GM12878 (cell line): ENCODE measurements at regions not wholly inside any gene's neighbourhood (a gene's known extent, or its start where the extent isn't known, plus 50 kb on each side); places are given as distances from the start of the nearest gene placed in this dataset.

Source experiments
- ATAC-seq: fragments of 200-7000 bp; cut with Tn5 transposase; 3 replicates; pipeline ENCODE4 v1.9.1; 2020; ENCODE audit warnings: mild to moderate bottlenecking, moderate library complexity
- BruUV-seq: library from RNA; stranded (reverse); fragments of 400-500 nt; replicated peaks from 2 replicates; lab custom pipeline; 2021; lab: Mats Ljungman, UMichigan
- CTCF ChIA-PET: fragments of 300-600 bp; sonication (Branson Sonifier 250); formaldehyde crosslinking; extraction: SDS; loops from one replicate; lab custom pipeline; 2021; ENCODE audit warnings: inconsistent platforms; lab: Yijun Ruan, JAX
- POLR2A ChIA-PET: fragments of 350-600 bp; formaldehyde crosslinking; extraction: SDS; loops from one replicate; lab custom pipeline; 2021; ENCODE audit warnings: inconsistent platforms; lab: Charles Lee
- RAD21 ChIA-PET: fragments of 300-600 bp; sonication (Branson Sonifier 250); formaldehyde crosslinking; loops from one replicate; lab custom pipeline; 2023; ENCODE audit warnings: antibody characterized with exemption; ENCODE audit not compliant: unreplicated experiment; lab: Charles Lee
- SMC1A ChIA-PET: fragments of 300-600 bp; sonication (Branson Sonifier 250); formaldehyde crosslinking; loops from one replicate; lab custom pipeline; 2023; ENCODE audit not compliant: unreplicated experiment, uncharacterized antibody; lab: Charles Lee
- DNase-seq: peaks from one replicate; pipeline ENCODE4 v3.0.0-alpha.2; 2011; ENCODE audit warnings: low read depth, low spot score
- FAIRE-seq: peaks from 3 replicates; lab custom pipeline; 2011; peaks lifted over from hg19 to GRCh38; lab: Jason Lieb, UNC
- H2AFZ ChIP-seq: 2 replicates; pipeline ENCODE4 v1.6.0; 2011; ENCODE audit warnings: low read depth, low read length, control low read depth; ENCODE audit not compliant: control insufficient read depth
- H3K27ac ChIP-seq: 2 replicates; pipeline ENCODE4 v1.5.1; 2011; ENCODE audit warnings: control low read depth; ENCODE audit not compliant: control insufficient read depth, insufficient read depth
- H3K27me3 ChIP-seq, 2 experiments: replicated peaks in 1 of 2; 2 replicates each; pipeline versions ENCODE4 v1.6.0 to v1.6.1; 2011; ENCODE audit warnings: low read length in 1 of 2; ENCODE audit not compliant: control insufficient read depth in 2 of 2, insufficient read depth in 2 of 2
- H3K36me3 ChIP-seq, 2 experiments: 2 replicates each; pipeline ENCODE4 v1.5.1; 2011; ENCODE audit warnings: low read length in 1 of 2; ENCODE audit not compliant: control insufficient read depth in 2 of 2, insufficient read depth in 2 of 2
- H3K4me1 ChIP-seq: 2 replicates; pipeline ENCODE4 v1.6.1; 2011; ENCODE audit warnings: mild to moderate bottlenecking, low read length, moderate library complexity, mixed read lengths; ENCODE audit not compliant: control insufficient read depth, insufficient read depth
- H3K4me2 ChIP-seq: 2 replicates; pipeline ENCODE4 v1.6.0; 2011; ENCODE audit warnings: control low read depth; ENCODE audit not compliant: control insufficient read depth, insufficient read depth
- H3K4me3 ChIP-seq: fragments of 200-600 bp; sonication (generic); 2 replicates; pipeline ENCODE4 v1.5.1; 2016
- H3K79me2 ChIP-seq: 2 replicates; pipeline ENCODE4 v1.6.0; 2011; ENCODE audit warnings: low read length; ENCODE audit not compliant: control insufficient read depth, insufficient read depth
- H3K9ac ChIP-seq: 2 replicates; pipeline ENCODE4 v1.8.0; 2011; ENCODE audit warnings: low read length, control low read depth, mixed read lengths; ENCODE audit not compliant: control insufficient read depth, insufficient read depth
- H3K9me3 ChIP-seq: replicated peaks from 3 replicates; pipeline ENCODE4 v1.5.1; 2011; ENCODE audit warnings: mild to moderate bottlenecking, low read length; ENCODE audit not compliant: control insufficient read depth, insufficient read depth
- H4K20me1 ChIP-seq: 2 replicates; pipeline ENCODE4 v1.6.0; 2011; ENCODE audit not compliant: control insufficient read depth, insufficient read depth
- ATF2 ChIP-seq: IDR thresholded peaks from 2 replicates; pipeline ENCODE4 v1.6.1; 2012; ENCODE audit warnings: low read length, inconsistent platforms
- CBX3 ChIP-seq: fragments of 200-600 bp; sonication (generic); IDR thresholded peaks from 2 replicates; pipeline ENCODE4 v1.6.1; 2016; ENCODE audit warnings: low read depth, borderline replicate concordance
- CREM ChIP-seq: IDR thresholded peaks from 2 replicates; pipeline ENCODE4 v1.6.1; 2014; ENCODE audit warnings: antibody characterized with exemption, low read depth
- EED ChIP-seq: sonication (generic); IDR thresholded peaks from 2 replicates; pipeline ENCODE4 v1.6.1; 2016; ENCODE audit warnings: antibody characterized with exemption, low read depth
- KAT2A ChIP-seq: conservative IDR thresholded peaks from 2 replicates; pipeline ENCODE4 v1.6.1; 2011; ENCODE audit warnings: low read depth, low read length; ENCODE audit not compliant: control insufficient read depth
- NFIC ChIP-seq: IDR thresholded peaks from 2 replicates; pipeline ENCODE4 v1.6.1; 2012; ENCODE audit warnings: low read depth, mild to moderate bottlenecking, inconsistent platforms, low read length, moderate library complexity
- RELB ChIP-seq: fragments of 450-650 bp; IDR thresholded peaks from 2 replicates; pipeline ENCODE4 v1.6.1; 2017; ENCODE audit warnings: low read depth, mild to moderate bottlenecking, moderate library complexity
- SIX5 ChIP-seq: IDR thresholded peaks from 2 replicates; pipeline ENCODE4 v1.6.1; 2011; ENCODE audit warnings: mild to moderate bottlenecking, low read depth, low read length, moderate library complexity; ENCODE audit not compliant: severe bottlenecking
- SUPT20H ChIP-seq: IDR thresholded peaks from 2 replicates; pipeline ENCODE4 v1.6.1; 2011; ENCODE audit warnings: low read depth, mild to moderate bottlenecking, low read length, moderate library complexity, borderline replicate concordance; ENCODE audit not compliant: control insufficient read depth
- ZNF217 ChIP-seq: fragments of 450-650 bp; IDR thresholded peaks from 2 replicates; pipeline ENCODE4 v1.6.1; 2017; ENCODE audit warnings: antibody characterized with exemption, mild to moderate bottlenecking
- ZNF687 ChIP-seq: fragments of 450-650 bp; IDR thresholded peaks from 2 replicates; pipeline ENCODE4 v1.6.1; 2017; ENCODE audit warnings: mild to moderate bottlenecking, moderate library complexity
- WGBS: methylation state at CpG from one replicate; pipeline ENCODE4 v1.1.6; 2016; ENCODE audit warnings: low lambda C conversion rate; ENCODE audit not compliant: insufficient replicate concordance, insufficient coverage; ENCODE audit errors: missing lambda C conversion rate; 5-methylcytosine and 5-hydroxymethylcytosine counted together
- in situ Hi-C: fragments of 300-500 bp; cut with MboI; formaldehyde crosslinking; loops from 9 replicates; pipeline ENCODE4 v1.14.3; 2018; ENCODE audit warnings: mixed read lengths
- intact Hi-C: fragments of 100-400 bp; cut with micrococcal nuclease; formaldehyde crosslinking; loops from one replicate; pipeline ENCODE4 v1.14.2; 2022; ENCODE audit not compliant: unreplicated experiment

- Histone ChIP-seq H3K79me2 (no peaks in the 10 kb centered on the region), H2AFZ (no peak overlapping the region), H3K4me1 (no peaks in the 10 kb centered on the region), H3K9ac (no peak overlapping the region), H4K20me1 (no peaks in the 10 kb centered on the region), H3K9me3 (no peaks in the 10 kb centered on the region), H3K4me3 (no peak overlapping the region), H3K36me3 (no peaks in the 10 kb centered on the region), H3K27me3 (no peaks in the 10 kb centered on the region), H3K4me2 (no peak overlapping the region), H3K27ac (no peak overlapping the region)
- BruUV-seq, result no TSS peak
- intact Hi-C loops (no loop called here), in situ Hi-C loops (no loop called here)
- ATAC-seq, result no peak
- TF ChIP-seq NFIC, result no peak
- RAD21 ChIA-PET, result no interaction called here
- DNase-seq, result no peak
- CTCF ChIA-PET, result no interaction called here
- FAIRE-seq, result no peak
- SMC1A ChIA-PET, result no interaction called here
- POLR2A ChIA-PET, result no interaction called here
- 0% methylated on average over 1 of the region's 1 CpG for WGBS
Measured at GRCh38 chr9:116084497-116084896, 69.1 kb upstream of the PAPPA start.

GRCh38 chr9:116087246-116087645, 66.3 kb upstream of the PAPPA start:
- DNase-seq (no peak), ATAC-seq (no peak), FAIRE-seq (no peak)
- no peak overlapping the region for H3K27ac ChIP-seq
- BruUV-seq, result no TSS peak
- in situ Hi-C loops (no loop called here), intact Hi-C loops (no loop called here)
- ChIA-PET SMC1A (no interaction called here), RAD21 (no interaction called here), CTCF (no interaction called here), POLR2A (no interaction called here)
- TF ChIP-seq EED (no peak), KAT2A (no peak), ZNF687 (no peak), ZNF217 (no peak), CREM (no peak), RELB (no peak), SUPT20H (no peak), CBX3 (no peak), ATF2 (no peak), SIX5 (no peak)
- no peaks in the 10 kb centered on the region for H4K20me1 ChIP-seq
- H3K4me2 ChIP-seq, result no peak overlapping the region
- no peaks in the 10 kb centered on the region for H3K36me3 ChIP-seq
- H3K9me3 ChIP-seq, result no peaks in the 10 kb centered on the region
- no peak overlapping the region for H3K9ac ChIP-seq
- no peaks in the 10 kb centered on the region for H3K4me1 ChIP-seq
- no peaks in the 10 kb centered on the region for H3K79me2 ChIP-seq
- H3K27me3 ChIP-seq, result no peaks in the 10 kb centered on the region
- no peak overlapping the region for H2AFZ ChIP-seq
- H3K4me3 ChIP-seq, result no peak overlapping the region
- WGBS, result 0% methylated on average over 1 of the region's 1 CpG
